ELF-1 (cell line): ENCODE measurements at regions not wholly inside any gene's neighbourhood (a gene's known extent, or its start where the extent isn't known, plus 50 kb on each side); places are given as distances from the start of the nearest gene placed in this dataset.

Experiments used
- DNase-seq: peaks from one replicate; pipeline ENCODE4 v3.0.0-alpha.2; 2016; ENCODE audit warnings: low read depth, low spot score

DNA sequence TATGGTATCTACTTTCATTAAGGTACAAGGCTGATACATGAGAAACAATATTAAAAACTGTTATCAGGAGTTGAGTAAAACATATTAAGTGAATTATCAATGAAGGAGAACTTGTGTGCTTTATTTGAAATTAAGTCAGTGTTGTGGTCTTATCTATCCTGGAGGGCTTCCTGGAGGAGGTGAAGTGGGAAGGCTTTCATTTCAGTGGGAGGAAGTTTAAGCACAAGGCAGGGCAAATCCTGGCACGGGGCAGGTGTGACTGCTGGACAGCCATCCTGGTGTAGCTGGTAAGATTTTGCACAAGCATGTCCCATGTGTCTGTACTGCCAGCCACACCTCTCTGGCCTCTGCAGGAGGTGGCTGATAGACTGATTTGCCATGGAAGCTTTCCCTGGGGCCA is 159.7 kb upstream of the SKOR2 start:
- DNase-seq, result no peak

DNA sequence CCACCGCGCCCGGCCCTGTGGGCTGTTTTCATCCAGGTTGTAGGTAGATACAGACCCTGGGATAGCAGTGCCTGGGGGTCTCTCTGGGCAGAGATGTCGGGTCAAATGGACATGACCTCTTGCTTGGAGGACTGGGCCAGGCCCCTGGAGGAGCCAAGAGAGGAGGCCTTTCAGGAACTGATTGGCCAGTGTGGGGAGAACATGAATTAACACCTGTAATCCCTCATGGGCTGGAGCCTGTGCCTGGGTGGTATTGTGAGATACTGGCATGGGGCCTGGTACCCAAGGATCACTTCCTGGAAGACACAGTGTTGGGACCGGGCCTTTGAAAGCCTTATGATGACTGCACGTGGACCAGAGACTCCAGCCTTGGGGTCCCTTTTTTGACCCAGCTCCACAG is 158.7 kb upstream of the SKOR2 start:
- no peak for DNase-seq

DNA sequence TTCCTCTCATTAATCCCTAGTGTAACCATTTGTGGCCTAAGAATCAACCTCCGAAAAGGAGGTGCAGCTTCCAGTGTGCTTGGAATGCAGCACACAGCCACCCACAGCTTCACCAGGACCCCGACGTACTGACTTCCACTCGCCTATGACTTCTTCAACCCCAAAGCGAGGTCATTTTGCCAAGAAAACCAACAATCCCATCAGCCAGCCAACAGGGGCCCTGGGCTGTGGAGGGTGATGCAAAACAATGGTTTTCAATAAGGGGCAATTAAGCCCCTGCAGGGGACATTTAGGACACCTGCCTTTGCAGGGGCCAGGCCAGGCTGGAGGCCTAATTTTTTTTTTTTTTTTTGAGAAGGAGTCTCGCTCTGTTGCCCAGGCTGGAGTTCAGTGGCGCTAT is 158.1 kb upstream of the SKOR2 start:
- DNase-seq, result no peak

DNA sequence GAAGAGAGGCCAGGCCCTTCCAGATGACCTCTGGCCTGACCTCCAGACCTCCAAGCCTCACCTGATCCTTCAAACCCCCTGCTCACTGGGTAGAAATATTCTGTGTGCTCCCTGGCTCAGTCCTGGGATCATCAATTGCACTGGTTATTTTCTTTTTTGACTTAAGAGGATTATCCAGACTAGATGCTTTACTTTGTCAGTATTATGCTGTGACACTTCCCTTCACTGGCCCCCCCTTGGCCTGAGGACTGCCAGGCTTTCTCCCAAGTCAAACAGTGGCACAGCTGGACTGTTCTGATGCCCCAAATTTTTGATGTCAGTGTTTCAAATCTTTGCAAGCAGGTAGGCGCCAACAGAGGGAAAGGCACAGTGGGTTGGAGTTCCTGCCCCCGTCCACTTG is 156.3 kb upstream of the SKOR2 start:
- DNase-seq, result no peak

DNA sequence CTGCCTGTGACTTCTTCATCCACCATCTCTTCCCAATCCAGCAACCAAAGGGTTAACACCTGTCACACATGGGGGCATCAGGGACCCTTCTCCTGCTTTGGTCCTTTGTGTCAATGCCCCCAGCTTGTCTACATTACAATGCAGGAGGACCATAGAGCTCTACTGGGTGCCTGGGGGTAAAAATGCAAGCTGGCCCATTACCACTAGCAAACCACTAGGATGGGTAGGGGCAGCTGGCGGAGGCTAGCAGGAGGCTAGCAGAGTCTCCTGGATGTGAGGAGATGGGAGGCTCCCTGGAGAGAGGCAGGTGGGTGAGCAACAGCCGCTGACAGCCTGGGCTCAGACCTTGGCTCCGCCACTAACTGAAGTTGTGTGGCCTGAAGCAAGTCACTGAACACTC is 153.4 kb upstream of the SKOR2 start:
- DNase-seq, result peak; percentile 62

DNA sequence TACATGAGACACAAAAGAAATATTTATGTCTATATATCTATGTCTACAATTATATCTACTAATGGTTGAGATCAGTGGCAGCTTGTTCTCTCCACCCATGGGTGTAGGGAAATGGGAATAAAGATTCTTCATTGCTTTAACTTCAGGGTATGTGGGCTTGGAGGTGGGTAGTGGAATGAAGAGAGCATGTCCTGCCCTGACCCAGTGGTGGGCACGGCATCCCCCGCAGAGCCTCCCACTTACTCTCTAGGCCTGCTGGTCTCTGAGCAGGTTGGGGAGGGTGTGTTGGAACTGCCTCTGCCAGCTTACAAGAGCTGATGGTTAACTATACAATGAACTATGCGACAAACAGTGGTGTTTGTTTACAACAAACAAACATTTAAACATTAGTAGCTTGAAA is 152.5 kb upstream of the SKOR2 start:
- DNase-seq, result no peak

DNA sequence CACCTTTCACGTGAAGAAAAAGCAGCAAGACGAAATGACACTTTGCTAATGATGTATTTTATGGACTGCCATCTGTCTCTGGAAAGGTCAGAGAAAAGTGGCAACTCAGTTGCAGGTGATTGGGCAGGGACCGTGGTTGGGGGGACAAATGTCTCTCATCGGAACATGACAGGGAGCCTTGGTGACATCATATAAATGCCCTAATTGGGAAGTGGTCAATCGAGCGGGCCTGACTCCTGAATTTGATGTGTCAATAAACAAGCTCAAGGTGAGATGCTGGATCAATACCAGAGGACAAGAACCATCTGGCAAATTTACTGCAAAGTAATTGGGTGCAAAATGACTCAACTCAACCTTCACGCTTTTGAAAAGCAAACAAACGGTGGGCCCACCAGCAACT is 151.9 kb upstream of the SKOR2 start:
- no peak for DNase-seq

DNA sequence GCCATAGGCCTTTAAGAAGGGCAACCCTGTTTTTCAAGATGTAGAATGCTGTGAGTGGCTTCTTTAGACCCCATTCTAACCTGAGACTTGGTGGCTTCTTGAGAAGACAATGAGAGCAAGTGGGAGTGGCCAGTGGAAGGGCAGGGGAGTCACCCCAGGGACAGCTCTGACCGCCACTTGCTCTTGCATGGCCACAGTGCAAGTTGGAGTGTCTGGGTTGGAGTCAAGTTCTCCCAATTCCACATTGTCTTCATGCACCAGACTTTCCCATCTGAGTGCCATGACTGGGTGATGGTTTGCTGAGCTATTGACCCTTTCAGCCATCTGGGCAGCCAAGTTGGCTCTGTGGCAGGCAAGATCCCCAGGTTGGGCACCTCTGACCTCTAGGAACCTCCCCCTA is 148.0 kb upstream of the SKOR2 start:
- no peak for DNase-seq

DNA sequence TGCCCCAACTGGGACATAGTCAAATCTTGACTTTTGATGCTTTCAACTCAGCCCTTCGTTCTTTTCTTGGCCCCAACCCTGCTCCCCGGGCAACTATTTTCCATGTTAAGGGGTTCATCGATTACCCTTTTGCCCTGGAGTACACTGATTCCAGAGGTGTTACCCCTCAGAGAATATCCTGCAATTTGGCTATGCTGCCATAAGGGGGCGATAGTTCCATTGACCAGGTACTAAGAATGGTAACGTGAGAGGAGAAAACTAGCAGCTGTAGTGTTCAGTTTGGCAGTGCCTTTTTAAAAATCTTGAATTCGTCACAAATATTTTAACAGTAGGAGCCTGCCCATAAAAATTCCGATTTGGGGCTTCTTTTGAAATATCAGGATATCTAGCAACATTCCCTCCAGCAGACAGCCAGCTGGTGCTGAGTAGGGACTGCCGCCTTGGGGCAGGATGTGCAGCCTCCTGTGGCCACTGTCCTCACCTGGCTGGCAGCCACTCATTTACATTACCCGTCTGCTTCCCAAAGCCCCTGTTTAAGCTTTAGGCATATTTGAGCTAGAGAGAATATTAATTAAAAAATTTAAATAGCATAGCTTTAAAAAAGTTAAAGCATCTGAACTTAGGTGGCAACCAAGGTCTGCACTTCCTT is 146.3 kb upstream of the SKOR2 start:
- peak; percentile 58 for DNase-seq

DNA sequence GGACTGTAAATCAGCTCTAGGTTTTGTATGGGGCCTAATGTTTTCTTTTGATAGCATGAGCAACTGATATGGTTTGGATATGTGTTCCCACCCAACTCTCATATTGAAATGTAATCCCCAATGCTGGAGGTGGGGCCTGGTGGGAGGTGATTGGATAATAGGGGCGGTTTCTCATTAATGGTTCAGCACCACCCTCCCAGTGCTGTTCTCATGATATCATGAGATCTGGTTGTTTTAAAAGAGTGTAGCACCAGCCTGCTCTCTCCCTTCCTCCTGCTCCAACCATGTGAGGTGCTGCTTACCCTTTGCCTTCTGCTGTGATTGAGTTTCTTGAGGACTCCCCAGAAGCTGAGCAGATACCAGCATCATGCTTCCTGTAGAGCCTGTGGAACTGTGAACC is 140.2 kb upstream of the SKOR2 start:
- DNase-seq, result no peak

DNA sequence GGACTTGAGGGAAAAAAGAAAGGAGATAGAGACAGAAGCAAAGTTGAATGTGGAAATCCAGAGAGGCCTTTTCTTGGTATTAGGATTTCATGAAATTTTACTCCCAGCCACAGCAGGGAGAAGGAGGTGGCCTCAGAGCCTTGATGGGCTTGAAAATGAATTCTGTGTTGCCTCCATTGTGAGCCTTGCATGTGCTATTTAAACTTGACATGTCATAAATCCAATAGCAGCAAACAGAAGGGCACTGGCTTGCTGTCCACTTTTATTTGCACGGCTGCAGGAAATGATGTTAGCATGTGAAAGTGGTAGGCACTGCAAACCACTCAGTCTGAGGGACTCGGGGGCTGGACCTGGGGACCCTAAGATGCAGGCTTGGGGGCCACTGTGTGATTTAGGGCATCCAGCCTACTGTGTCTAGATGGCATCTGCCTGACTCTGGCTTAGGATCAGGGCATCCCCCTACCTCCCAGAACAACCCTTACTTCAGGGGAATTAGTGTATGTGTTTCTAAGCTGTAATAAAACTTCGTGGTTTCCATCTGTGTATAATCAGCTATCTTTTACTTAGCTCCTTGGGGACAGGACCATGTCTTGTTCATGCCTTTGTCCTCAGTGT is 139.1 kb upstream of the SKOR2 start:
- DNase-seq, result no peak

DNA sequence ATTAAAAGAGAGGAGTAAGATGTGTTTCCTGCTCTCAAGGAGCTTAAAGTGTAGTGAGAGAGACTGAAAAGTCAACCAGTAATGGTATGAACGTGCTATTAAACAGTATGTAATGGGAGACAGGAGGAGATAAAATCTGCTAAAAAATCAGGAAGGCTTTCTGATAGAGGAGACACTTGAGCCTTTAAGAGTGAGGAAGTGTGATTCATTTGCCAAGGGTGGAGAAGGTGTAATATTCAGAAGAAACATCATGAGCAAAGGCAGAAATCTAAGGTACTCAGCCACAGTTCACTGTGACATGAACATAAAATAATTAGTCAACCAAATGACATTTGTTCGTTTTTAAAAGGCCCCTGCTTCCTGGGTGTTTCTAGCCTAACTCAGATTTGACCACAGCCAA is 137.8 kb upstream of the SKOR2 start:
- no peak for DNase-seq

DNA sequence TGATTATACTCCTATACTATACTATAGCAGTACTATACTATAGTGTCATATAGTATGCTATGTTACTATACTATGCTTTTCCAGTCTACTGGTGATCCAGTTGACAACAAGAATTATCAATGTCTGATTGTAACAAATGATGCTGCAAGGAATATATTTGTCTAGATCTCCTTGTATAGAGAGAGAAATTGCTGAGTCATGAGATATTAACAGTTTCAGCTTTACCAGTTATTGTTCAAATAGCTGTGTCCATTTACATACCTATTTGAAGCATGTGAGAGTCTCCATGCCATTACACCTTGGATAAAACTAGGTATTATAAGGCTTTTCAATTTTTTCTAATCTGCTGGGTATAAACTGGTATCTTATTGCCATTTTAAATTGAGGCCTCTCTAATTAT is 136.4 kb upstream of the SKOR2 start:
- DNase-seq, result no peak

DNA sequence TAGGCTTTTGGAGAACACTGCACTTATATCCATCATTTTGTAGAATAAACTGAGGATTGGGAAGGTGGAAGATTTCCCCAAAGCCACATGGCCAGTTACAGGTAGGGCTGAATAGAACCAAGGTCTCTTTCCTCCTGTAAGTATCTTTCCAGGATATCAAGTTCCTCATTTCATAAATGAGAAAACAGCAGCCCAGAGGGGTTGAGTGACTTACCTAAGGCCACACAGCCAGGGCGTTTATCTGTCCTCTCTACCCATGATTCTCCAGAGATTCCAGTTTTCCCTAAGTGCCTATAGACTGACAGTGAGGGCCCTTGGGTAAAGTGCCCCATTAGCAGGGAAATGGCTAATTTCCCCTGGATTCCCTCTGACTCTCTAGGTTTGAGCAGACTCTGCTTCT is 132.3 kb upstream of the SKOR2 start:
- no peak for DNase-seq

DNA sequence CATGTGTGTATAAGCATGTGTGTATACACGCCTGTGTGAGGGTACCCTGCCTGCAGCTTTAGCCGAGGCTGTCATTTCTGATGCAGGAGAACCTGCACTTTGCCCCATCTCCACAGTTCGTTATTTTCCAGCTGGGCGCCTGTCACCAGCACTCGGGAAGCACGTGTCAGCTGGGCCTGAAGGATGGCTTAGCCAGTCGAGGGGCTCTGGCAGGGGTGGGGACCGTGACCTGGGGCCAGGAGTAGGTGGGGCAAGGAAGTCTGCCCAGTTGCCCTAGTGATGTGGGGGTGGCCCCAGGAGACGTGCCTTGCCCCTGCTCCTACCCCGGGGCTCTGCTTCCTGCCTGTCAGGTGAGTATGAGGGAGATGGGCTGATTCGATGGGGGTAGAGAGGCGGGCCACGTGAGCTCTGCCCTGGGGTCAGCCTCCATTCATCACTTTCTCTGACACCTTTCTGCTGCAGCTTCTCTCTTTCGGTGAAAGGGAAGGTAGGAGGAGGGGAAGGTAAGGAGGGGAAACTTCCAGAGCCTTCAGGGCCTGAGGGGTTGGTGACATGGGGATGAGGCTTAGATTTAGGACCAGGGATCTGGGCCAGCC is 130.6 kb upstream of the SKOR2 start:
- DNase-seq, result peak; percentile 78

DNA sequence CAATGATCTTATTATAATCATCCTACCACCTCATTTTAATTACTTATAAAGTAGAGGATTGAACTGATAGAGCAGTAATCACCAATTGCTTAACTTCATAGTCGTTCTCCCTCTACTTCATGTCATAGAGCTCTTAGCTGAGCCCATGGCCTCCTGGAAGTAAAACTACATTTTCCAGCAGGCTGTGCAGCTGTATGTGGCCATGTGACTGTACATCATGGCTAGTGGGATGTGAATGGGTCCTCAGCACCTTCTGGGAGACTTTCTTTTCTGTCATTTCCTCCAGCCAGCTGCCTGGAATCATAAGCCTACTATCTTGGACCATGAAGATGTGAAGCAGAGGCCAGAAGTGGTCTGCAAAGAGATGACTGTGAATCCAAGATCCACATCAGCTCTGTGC is 128.7 kb upstream of the SKOR2 start:
- no peak for DNase-seq

DNA sequence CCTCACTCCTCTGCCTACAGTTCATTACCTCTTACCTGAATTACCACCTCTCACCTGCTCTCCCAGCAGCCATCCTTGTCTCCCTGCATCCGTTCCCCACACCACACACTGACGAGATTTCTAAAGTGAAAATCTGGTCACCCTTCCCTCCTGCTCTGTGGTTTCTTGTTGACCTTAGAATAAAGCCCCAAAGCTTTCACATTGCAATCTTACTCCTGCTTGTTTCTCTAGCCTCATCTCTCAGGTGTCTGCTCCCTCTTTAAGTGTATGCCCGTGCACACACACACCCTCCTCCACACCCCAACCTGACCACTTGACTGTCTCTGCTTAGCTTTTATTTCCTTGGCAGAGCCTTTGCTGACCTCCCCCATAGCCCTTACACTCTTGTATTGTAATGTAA is 122.0 kb upstream of the SKOR2 start:
- DNase-seq, result no peak

DNA sequence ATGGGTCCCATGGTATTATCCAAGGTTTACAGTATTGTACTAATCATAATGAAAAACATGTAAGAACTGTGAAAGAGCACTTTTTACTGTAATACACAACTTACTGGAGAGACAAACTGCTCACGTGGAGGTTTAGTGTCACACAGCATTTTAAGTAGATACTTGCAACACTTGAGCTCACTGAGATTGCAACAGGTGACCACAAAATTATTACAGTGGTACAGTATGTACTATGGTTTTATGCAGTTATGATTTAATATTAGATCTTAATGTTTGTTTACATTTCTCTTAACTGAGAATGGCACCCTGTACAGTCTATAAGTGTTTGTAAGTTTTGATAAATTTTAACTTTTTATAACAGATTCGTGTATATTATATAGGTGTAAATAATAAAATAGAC is 118.6 kb upstream of the SKOR2 start:
- no peak for DNase-seq

DNA sequence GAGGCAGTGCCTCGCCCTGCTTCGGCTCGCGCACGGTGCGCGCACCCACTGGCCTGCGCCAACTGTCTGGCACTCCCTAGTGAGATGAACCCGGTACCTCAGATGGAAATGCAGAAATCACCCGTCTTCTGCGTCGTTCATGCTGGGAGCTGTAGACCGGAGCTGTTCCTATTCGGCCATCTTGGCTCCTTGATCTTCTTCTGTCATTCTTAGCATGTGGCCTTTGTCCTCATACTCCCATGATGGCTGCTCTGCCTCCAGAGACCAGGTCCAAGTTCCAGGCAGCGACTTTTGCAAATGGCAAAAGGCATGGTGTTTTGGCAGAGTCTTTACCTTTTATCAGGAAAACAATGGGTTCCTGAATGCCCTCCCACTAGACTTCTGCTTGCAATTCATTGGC is 102.6 kb upstream of the SKOR2 start:
- peak; percentile 15 for DNase-seq

DNA sequence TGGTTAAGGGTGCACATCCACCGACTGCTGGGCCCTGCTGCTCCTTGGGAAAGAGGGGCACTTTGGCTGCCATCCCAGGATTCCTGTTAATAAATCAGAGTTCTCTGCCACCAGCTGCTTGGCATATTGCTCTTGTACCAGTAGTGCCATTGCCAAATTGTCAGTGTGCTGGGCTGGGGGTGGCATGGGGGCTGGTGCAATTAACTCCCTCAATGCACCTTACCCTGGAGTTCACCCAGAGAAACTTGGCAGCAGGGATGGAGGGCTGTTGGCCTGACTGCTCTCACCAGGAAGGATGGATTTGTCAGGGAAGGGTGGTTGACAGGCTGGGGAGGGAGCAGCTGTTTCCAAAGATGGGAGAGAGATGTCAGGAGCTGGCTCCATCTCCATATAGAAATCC is 94.6 kb upstream of the SKOR2 start:
- DNase-seq, result no peak

DNA sequence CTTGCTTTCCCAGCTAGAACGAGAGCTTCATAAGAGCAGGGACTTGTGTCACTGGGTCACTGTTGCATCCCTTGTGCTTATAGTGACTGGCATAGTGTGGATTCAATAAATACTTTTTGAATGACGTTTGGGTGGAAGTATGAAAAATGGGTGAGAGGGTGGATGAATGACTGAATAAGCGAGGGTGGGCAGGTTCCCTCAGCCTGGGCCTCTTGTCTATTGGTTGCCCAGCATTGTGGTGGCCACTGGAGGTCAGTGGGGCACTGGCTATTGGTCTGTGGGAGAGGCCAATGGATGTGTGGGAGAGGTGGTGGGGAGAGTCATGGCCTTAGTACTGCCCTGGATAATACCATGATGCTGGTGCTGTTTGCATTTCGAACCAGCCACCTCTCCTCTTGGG is 93.8 kb upstream of the SKOR2 start:
- DNase-seq, result no peak

DNA sequence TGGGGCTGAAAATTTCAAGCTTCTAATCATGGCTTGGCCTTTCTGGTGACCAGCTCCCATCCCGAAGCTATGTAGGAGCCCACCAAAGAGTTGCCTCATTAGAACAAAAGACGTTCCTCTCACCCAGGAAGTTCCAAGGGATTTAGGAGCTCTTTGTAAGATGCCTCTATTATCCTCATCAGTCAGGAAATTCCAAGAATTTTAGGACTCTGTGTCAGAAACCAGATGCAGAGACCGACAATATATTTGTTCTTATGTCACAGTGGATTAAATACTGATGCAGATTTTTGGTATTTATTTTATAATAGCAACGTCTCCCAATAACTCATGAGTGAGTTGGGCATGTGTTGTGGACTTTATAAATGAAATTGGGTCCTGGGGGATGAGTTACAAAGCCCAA is 91.8 kb upstream of the SKOR2 start:
- no peak for DNase-seq

DNA sequence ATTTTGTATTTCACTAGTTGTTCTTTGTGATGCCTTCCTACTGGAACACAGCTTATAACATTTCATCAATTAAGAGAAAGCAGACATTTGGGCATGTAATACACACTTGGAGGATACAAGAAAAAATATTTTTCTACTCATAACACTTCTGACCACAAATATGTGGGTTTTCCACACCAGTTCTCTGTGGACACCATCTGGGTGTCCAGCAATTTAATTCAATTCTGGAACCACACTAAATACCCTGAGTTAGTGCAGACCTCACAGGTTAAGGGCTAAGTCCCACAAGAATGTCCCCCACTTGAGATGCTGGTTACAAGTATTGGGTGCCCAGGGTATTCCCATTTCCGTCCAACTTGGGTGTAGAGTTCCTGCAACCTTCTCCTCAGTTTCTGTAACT is 91.1 kb upstream of the SKOR2 start:
- DNase-seq, result no peak

DNA sequence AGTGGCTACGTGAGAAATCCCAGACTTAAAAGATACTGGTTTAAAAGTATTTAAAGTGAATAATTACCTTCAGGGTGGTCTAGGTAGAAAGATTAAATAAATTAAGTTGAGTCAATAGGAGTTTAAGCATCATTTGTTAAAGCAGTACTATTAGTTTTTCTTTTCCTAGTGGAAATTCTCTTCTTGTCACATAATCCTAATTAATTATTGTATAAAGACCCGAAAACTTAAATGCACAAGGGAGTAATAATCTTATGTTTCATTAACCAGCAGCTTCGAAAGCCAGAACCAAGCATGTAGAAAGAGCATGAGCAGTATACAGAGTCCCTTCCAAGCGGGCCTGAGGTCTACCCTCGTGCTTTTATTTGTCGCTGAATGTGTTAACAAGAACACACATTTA is 90.2 kb upstream of the SKOR2 start:
- no peak for DNase-seq
